ENCODE measurements at regions not wholly inside any gene's neighbourhood (a gene's known extent, or its start where the extent isn't known, plus 50 kb on each side); places are given as distances from the start of the nearest gene placed in this dataset.

GRCh38 chr7:45479781-45480180 is 94.4 kb upstream of the ADCY1 start:
- no peak for TF ChIP-seq CTCF (IDR thresholded peaks at IDR 0.05)
- H3K27me3 ChIP-seq, result no peaks in the 10 kb centered on the region

GRCh38 chr7:45482451-45482850 is 91.7 kb upstream of the ADCY1 start:
- Histone ChIP-seq H3K27me3 (no peaks in the 10 kb centered on the region), H3K4me3 (no peak overlapping the region), H3K4me1 (no peaks in the 10 kb centered on the region), H3K27ac (no peak overlapping the region), H3K9me3 (no peaks in the 10 kb centered on the region), H3K36me3 (no peaks in the 10 kb centered on the region)
- TF ChIP-seq CTCF (IDR thresholded peaks at IDR 0.05), result no peak
- ATAC-seq (no peak), DNase-seq (no peak)
- intact Hi-C loops (cut with DNase I), result no loop called here

More at GRCh38 chr7:45479781-45480180, 94.4 kb upstream of the ADCY1 start:
- ATAC-seq, result no peak
- Histone ChIP-seq H3K9me3 (no peaks in the 10 kb centered on the region), H3K4me3 (no peak overlapping the region), H3K36me3 (no peaks in the 10 kb centered on the region), H3K27ac (no peak overlapping the region), H3K4me1 (no peaks in the 10 kb centered on the region)
- intact Hi-C loops (cut with DNase I), result no loop called here
- no peak for DNase-seq

- no peaks in the 10 kb centered on the region for H3K36me3 ChIP-seq
- no peak for DNase-seq
- intact Hi-C loops (cut with DNase I), result no loop called here
- ATAC-seq, result no peak
- TF ChIP-seq CTCF (IDR thresholded peaks at IDR 0.05), result no peak
- H3K27ac ChIP-seq, result no peak overlapping the region
- no peak overlapping the region for H3K4me3 ChIP-seq
- H3K4me1 ChIP-seq, result no peaks in the 10 kb centered on the region
- no peaks in the 10 kb centered on the region for H3K9me3 ChIP-seq
- no peaks in the 10 kb centered on the region for H3K27me3 ChIP-seq
Observed at GRCh38 chr7:45484094-45484493, 90.1 kb upstream of the ADCY1 start.

GRCh38 chr7:45486575-45486974 is 87.6 kb upstream of the ADCY1 start:
- Histone ChIP-seq H3K4me3 (no peak overlapping the region), H3K4me1 (no peaks in the 10 kb centered on the region), H3K36me3 (no peaks in the 10 kb centered on the region), H3K27ac (no peak overlapping the region), H3K9me3 (peaks cover 0 to 9% of the 10 kb centered on the region in 2 donors), H3K27me3 (no peaks in the 10 kb centered on the region)
- intact Hi-C loops (cut with DNase I), result no loop called here
- TF ChIP-seq CTCF (IDR thresholded peaks at IDR 0.05), result no peak
- ATAC-seq (no peak), DNase-seq (no peak)

- ATAC-seq (no peak), DNase-seq (no peak)
- Histone ChIP-seq H3K4me3 (no peak overlapping the region), H3K4me1 (no peaks in the 10 kb centered on the region), H3K27ac (no peak overlapping the region), H3K27me3 (peaks cover 0 to 31% of the 10 kb centered on the region in 2 donors), H3K9me3 (peaks cover 0 to 9% of the 10 kb centered on the region in 2 donors), H3K36me3 (no peaks in the 10 kb centered on the region)
- no peak for TF ChIP-seq CTCF (IDR thresholded peaks at IDR 0.05)
- intact Hi-C loops (cut with DNase I), result no loop called here
Observed at GRCh38 chr7:45494885-45495284, 79.3 kb upstream of the ADCY1 start.
